ENCODE measurements at regions not wholly inside any gene's neighbourhood (a gene's known extent, or its start where the extent isn't known, plus 50 kb on each side); places are given as distances from the start of the nearest gene placed in this dataset.
"Not testable (repeated sequence)": the region's sequence is repeated elsewhere in the genome, so short reads cannot be mapped to it uniquely, and the experiment has no call there.

DNA sequence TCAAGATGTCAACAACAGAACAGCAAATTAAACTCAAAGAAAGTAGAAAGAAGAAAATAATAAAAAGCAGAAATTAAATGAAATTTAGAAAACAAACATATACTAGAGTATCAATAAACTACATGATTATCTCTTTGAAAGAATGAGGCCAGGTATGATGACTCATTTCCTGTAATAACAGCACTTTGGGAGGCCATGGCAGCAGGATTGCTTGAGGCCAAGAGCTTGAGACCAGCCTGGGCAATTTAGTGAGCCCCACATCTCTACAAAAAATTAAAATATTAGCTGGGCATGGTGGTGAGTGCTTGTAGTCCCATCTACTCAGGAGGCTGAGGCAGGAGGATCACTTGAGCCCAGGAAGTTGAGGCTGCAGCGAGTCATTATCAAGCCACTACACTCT lies 232.5 kb downstream of the RAB11FIP4 start:
- TF ChIP-seq, protein P1, sequence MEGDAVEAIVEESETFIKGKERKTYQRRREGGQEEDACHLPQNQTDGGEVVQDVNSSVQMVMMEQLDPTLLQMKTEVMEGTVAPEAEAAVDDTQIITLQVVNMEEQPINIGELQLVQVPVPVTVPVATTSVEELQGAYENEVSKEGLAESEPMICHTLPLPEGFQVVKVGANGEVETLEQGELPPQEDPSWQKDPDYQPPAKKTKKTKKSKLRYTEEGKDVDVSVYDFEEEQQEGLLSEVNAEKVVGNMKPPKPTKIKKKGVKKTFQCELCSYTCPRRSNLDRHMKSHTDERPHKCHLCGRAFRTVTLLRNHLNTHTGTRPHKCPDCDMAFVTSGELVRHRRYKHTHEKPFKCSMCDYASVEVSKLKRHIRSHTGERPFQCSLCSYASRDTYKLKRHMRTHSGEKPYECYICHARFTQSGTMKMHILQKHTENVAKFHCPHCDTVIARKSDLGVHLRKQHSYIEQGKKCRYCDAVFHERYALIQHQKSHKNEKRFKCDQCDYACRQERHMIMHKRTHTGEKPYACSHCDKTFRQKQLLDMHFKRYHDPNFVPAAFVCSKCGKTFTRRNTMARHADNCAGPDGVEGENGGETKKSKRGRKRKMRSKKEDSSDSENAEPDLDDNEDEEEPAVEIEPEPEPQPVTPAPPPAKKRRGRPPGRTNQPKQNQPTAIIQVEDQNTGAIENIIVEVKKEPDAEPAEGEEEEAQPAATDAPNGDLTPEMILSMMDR (IDR thresholded peaks at IDR 0.05; ENCODE audit: unreplicated experiment), result no peak
- no peaks in the 10 kb centered on the region for H3K4me1 Mint-ChIP-seq (ENCODE audit: unreplicated experiment)
- H3K27me3 Mint-ChIP-seq (ENCODE audit: unreplicated experiment), result no peaks in the 10 kb centered on the region
- no peaks in the 10 kb centered on the region for H3K36me3 Mint-ChIP-seq (ENCODE audit: low read depth, unreplicated experiment)
- no peaks in the 10 kb centered on the region for H3K9me3 Mint-ChIP-seq (ENCODE audit: unreplicated experiment)
- DNase-seq (ENCODE audit: low spot score), result no peak
- H3K4me3 Mint-ChIP-seq (ENCODE audit: unreplicated experiment), result no peak overlapping the region
- H3K27ac Mint-ChIP-seq (ENCODE audit: unreplicated experiment), result no peak overlapping the region

DNA sequence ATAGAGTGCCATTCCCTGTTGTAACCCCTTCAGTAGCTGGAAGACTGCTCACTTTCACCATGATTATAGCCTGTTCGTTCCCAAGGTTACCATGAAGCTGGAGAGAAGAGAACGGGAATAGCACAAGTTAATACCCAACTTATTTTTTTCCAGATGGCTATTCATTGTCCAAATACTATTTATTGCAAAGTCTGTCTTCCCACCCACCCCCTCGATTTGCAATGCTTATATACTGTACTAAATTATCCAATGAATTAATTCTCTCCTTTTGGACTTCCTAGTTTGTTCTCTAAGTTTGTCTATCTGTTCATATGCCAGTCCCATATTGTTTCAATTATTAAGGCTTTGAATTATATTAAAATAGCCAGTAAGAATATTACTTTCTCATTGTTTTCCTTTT lies 231.0 kb downstream of the RAB11FIP4 start:
- Mint-ChIP-seq H3K36me3 (ENCODE audit: low read depth, unreplicated experiment) (no peaks in the 10 kb centered on the region), H3K4me1 (ENCODE audit: unreplicated experiment) (no peaks in the 10 kb centered on the region), H3K9me3 (ENCODE audit: unreplicated experiment) (no peaks in the 10 kb centered on the region), H3K4me3 (ENCODE audit: unreplicated experiment) (no peak overlapping the region), H3K27me3 (ENCODE audit: unreplicated experiment) (no peaks in the 10 kb centered on the region), H3K27ac (ENCODE audit: unreplicated experiment) (no peak overlapping the region)
- DNase-seq (ENCODE audit: low spot score), result no peak
- TF ChIP-seq, protein P1 (IDR thresholded peaks at IDR 0.05; ENCODE audit: unreplicated experiment), result no peak

DNA sequence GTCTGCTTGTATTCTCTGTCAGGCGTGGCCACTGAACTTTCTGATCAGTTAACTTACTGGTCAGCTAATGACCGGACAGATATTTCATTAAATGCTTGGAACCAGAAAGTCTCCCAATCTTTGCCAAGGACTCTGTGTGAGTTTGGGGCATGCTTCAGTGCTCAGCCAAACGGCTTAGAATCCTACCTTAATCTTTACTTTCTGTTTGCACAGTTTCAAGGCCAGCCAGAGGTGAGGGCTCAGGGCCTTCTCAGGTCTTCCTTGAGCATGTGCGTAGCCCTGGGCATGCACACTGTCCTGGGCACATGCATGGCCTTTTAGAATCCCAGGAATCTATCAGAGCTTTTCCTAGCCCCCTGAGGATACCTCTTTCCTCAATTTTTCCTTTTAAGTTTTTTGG lies 230.1 kb downstream of the RAB11FIP4 start:
- Mint-ChIP-seq H3K27me3 (ENCODE audit: unreplicated experiment) (no peaks in the 10 kb centered on the region), H3K27ac (ENCODE audit: unreplicated experiment) (no peak overlapping the region), H3K9me3 (ENCODE audit: unreplicated experiment) (no peaks in the 10 kb centered on the region), H3K36me3 (ENCODE audit: low read depth, unreplicated experiment) (no peaks in the 10 kb centered on the region), H3K4me1 (ENCODE audit: unreplicated experiment) (no peaks in the 10 kb centered on the region), H3K4me3 (ENCODE audit: unreplicated experiment) (no peak overlapping the region)
- TF ChIP-seq, protein P1 (IDR thresholded peaks at IDR 0.05; ENCODE audit: unreplicated experiment), result no peak
- DNase-seq (ENCODE audit: low spot score), result no peak

DNA sequence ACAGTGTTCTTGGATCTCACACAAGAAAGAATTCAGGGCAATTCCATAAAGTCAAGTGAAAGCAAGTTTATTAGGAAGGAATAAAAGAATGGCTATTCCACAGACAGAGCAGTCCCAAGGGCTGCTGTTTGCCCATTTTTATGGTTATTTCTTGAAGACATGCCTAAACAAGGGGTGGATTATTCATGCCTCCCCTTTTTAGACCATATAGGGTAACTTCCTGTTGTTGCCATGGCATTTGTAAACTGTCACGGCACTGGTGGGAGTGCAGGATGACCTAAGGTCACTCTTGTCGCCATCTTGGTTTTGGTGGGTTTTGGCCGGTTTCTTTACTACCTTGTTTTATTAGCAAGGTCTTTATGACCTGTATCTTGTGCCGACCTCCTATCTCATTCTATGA lies 219.6 kb downstream of the RAB11FIP4 start:
- H3K4me1 Mint-ChIP-seq (ENCODE audit: unreplicated experiment); H3K27me3 Mint-ChIP-seq (ENCODE audit: unreplicated experiment); H3K36me3 Mint-ChIP-seq (ENCODE audit: low read depth, unreplicated experiment); H3K4me3 Mint-ChIP-seq (ENCODE audit: unreplicated experiment); H3K9me3 Mint-ChIP-seq (ENCODE audit: unreplicated experiment); DNase-seq (ENCODE audit: low spot score); H3K27ac Mint-ChIP-seq (ENCODE audit: unreplicated experiment): not testable (repeated sequence)

- DNase-seq (ENCODE audit: low spot score), result no peak
- no peaks in the 10 kb centered on the region for H3K27me3 Mint-ChIP-seq (ENCODE audit: unreplicated experiment)
- H3K4me3 Mint-ChIP-seq (ENCODE audit: unreplicated experiment), result no peak overlapping the region
- no peaks in the 10 kb centered on the region for H3K4me1 Mint-ChIP-seq (ENCODE audit: unreplicated experiment)
- H3K36me3 Mint-ChIP-seq (ENCODE audit: low read depth, unreplicated experiment), result no peaks in the 10 kb centered on the region
- TF ChIP-seq, protein P1 (IDR thresholded peaks at IDR 0.05; ENCODE audit: unreplicated experiment), result no peak
- no peak overlapping the region for H3K27ac Mint-ChIP-seq (ENCODE audit: unreplicated experiment)
- H3K9me3 Mint-ChIP-seq (ENCODE audit: unreplicated experiment), result no peaks in the 10 kb centered on the region
Measured at GRCh38 chr17:31609996-31610910, 218.8 kb downstream of the RAB11FIP4 start.
